ENCODE measurements at regions not wholly inside any gene's neighbourhood (a gene's known extent, or its start where the extent isn't known, plus 50 kb on each side); places are given as distances from the start of the nearest gene placed in this dataset.
"Not testable (repeated sequence)": the region's sequence is repeated elsewhere in the genome, so short reads cannot be mapped to it uniquely, and the experiment has no call there.

GRCh38 chr16:59886021-59886420, 1151.9 kb upstream of the GOT2 start:
- DNase-seq (ENCODE audit: low read depth in 2 of 2) = no peak

- DNase-seq (ENCODE audit: low read depth in 2 of 2) = no peak
Observed at GRCh38 chr16:59881376-59881775, 1147.3 kb upstream of the GOT2 start.

- DNase-seq (ENCODE audit: low read depth in 2 of 2) = no peak
Observed at GRCh38 chr16:59880611-59881010, 1146.5 kb upstream of the GOT2 start.

GRCh38 chr16:59878999-59879398, 1144.9 kb upstream of the GOT2 start:
- DNase-seq (ENCODE audit: low read depth in 2 of 2) = no peak

GRCh38 chr16:59878479-59878878, 1144.4 kb upstream of the GOT2 start:
- no peak for DNase-seq (ENCODE audit: low read depth in 2 of 2)

- no peak for DNase-seq (ENCODE audit: low read depth in 2 of 2)
Observed at GRCh38 chr16:59864981-59865666, 1131.0 kb upstream of the GOT2 start.

GRCh38 chr16:59859676-59860402, 1125.7 kb upstream of the GOT2 start:
- no peak for DNase-seq (ENCODE audit: low read depth in 2 of 2)

- no peak for DNase-seq (ENCODE audit: low read depth in 2 of 2)
Observed at GRCh38 chr16:59854846-59855439, 1120.8 kb upstream of the GOT2 start.

- no peak for DNase-seq (ENCODE audit: low read depth in 2 of 2)
Observed at GRCh38 chr16:59849716-59850115, 1115.6 kb upstream of the GOT2 start.

GRCh38 chr16:59848296-59848695, 1114.2 kb upstream of the GOT2 start:
- DNase-seq (ENCODE audit: low read depth in 2 of 2) = no peak

GRCh38 chr16:59840169-59840568, 1106.1 kb upstream of the GOT2 start:
- no peak for DNase-seq (ENCODE audit: low read depth in 2 of 2)

- DNase-seq (ENCODE audit: low read depth in 2 of 2) = no peak
Observed at GRCh38 chr16:59826767-59827166, 1092.7 kb upstream of the GOT2 start.

GRCh38 chr16:59809488-59809887, 1075.4 kb upstream of the GOT2 start:
- DNase-seq (ENCODE audit: low read depth in 2 of 2) = not testable (repeated sequence)

- DNase-seq (ENCODE audit: low read depth in 2 of 2) = no peak
Observed at GRCh38 chr16:59783191-59783590, 1049.1 kb upstream of the GOT2 start.

- no peak for DNase-seq (ENCODE audit: low read depth in 2 of 2)
Observed at GRCh38 chr16:59773330-59773729, 1039.2 kb upstream of the GOT2 start.

GRCh38 chr16:59759296-59759695, 1025.2 kb upstream of the GOT2 start:
- DNase-seq (ENCODE audit: low read depth in 2 of 2) = no peak

- no peak for DNase-seq (ENCODE audit: low read depth in 2 of 2)
Observed at GRCh38 chr16:59758848-59759247, 1024.7 kb upstream of the GOT2 start.

- no peak for DNase-seq (ENCODE audit: low read depth in 2 of 2)
Observed at GRCh38 chr16:59754854-59755253, 1020.7 kb upstream of the GOT2 start.

GRCh38 chr16:59749662-59750336, 1015.7 kb upstream of the GOT2 start:
- DNase-seq (ENCODE audit: low read depth in 2 of 2) = no peak

GRCh38 chr16:59748531-59748930, 1014.4 kb upstream of the GOT2 start:
- no peak for DNase-seq (ENCODE audit: low read depth in 2 of 2)

- no peak for DNase-seq (ENCODE audit: low read depth in 2 of 2)
Observed at GRCh38 chr16:59743504-59743903, 1009.4 kb upstream of the GOT2 start.

- no peak for DNase-seq (ENCODE audit: low read depth in 2 of 2)
Observed at GRCh38 chr16:59740858-59741257, 1006.7 kb upstream of the GOT2 start.

- DNase-seq (ENCODE audit: low read depth in 2 of 2) = no peak
Observed at GRCh38 chr16:59737274-59737673, 1003.2 kb upstream of the GOT2 start.
